PC-9 (cell line): ENCODE measurements at regions not wholly inside any gene's neighbourhood (a gene's known extent, or its start where the extent isn't known, plus 50 kb on each side); places are given as distances from the start of the nearest gene placed in this dataset.

Experiments
- CTCF ChIP-seq: fragments of 200-600 bp; sonication (generic); conservative IDR thresholded peaks from 2 replicates; pipeline ENCODE4 v1.6.1; 2017; ENCODE audit warnings: mixed run types, antibody characterized with exemption, mild to moderate bottlenecking, moderate library complexity
- EZH2 ChIP-seq: fragments of 200-600 bp; sonication (generic); IDR thresholded peaks from 2 replicates; pipeline ENCODE4 v1.8.0; 2017; ENCODE audit warnings: antibody characterized with exemption, low read depth

- TF ChIP-seq CTCF (no peak), EZH2 (no peak)
These were observed 596.1 kb downstream of the OTOL1 start for GRCh38 chr3:162092751-162093150.
